ENCODE measurements at regions not wholly inside any gene's neighbourhood (a gene's known extent, or its start where the extent isn't known, plus 50 kb on each side); places are given as distances from the start of the nearest gene placed in this dataset.

- Histone ChIP-seq H3K4me3 (ENCODE audit: low read depth in 1 of 2, low read length in 2 of 2) (no peak overlapping the region), H3K27ac (ENCODE audit: low read depth in 2 of 2, low read length in 1 of 2) (no peak overlapping the region), H3K27me3 (ENCODE audit: control insufficient read depth in 1 of 2, insufficient read depth in 2 of 2, low read length in 2 of 2) (no peaks in the 10 kb centered on the region), H3K36me3 (ENCODE audit: control insufficient read depth in 2 of 2, insufficient read depth in 2 of 2, low read length in 1 of 2) (no peaks in the 10 kb centered on the region), H3K4me1 (ENCODE audit: control insufficient read depth in 2 of 2, insufficient read depth in 2 of 2, low read length in 1 of 2) (peaks cover 3 to 5% of the 10 kb centered on the region in 2 donors), H3K9me3 (ENCODE audit: control insufficient read depth in 2 of 2, insufficient read depth in 1 of 2, low read depth in 1 of 2, low read length in 1 of 2) (no peaks in the 10 kb centered on the region)
- WGBS, 2 donors, result 88 to 91% methylated on average over 24 of the region's 24 CpGs
Measured at GRCh38 chr6:170232186-170233002, 58.5 kb downstream of the DLL1 start.

- H3K36me3 ChIP-seq (ENCODE audit: control insufficient read depth in 2 of 2, insufficient read depth in 2 of 2, low read length in 1 of 2), result no peaks in the 10 kb centered on the region
- 76 to 79% methylated on average over 22 of the region's 22 CpGs for WGBS, 2 donors
- no peak overlapping the region for H3K4me3 ChIP-seq (ENCODE audit: low read depth in 1 of 2, low read length in 2 of 2)
- H3K27me3 ChIP-seq (ENCODE audit: control insufficient read depth in 1 of 2, insufficient read depth in 2 of 2, low read length in 2 of 2), result no peaks in the 10 kb centered on the region
- no peak overlapping the region for H3K27ac ChIP-seq (ENCODE audit: low read depth in 2 of 2, low read length in 1 of 2)
- H3K9me3 ChIP-seq (ENCODE audit: control insufficient read depth in 2 of 2, insufficient read depth in 1 of 2, low read depth in 1 of 2, low read length in 1 of 2), result no peaks in the 10 kb centered on the region
- peaks cover 4 to 7% of the 10 kb centered on the region in 2 donors for H3K4me1 ChIP-seq (ENCODE audit: control insufficient read depth in 2 of 2, insufficient read depth in 2 of 2, low read length in 1 of 2)
Measured at GRCh38 chr6:170231293-170232185, 59.3 kb downstream of the DLL1 start.

GRCh38 chr6:170230520-170231292 is 60.2 kb downstream of the DLL1 start:
- Histone ChIP-seq H3K9me3 (ENCODE audit: control insufficient read depth in 2 of 2, insufficient read depth in 1 of 2, low read depth in 1 of 2, low read length in 1 of 2) (no peaks in the 10 kb centered on the region), H3K4me1 (ENCODE audit: control insufficient read depth in 2 of 2, insufficient read depth in 2 of 2, low read length in 1 of 2) (peaks cover 7 to 10% of the 10 kb centered on the region in 2 donors), H3K36me3 (ENCODE audit: control insufficient read depth in 2 of 2, insufficient read depth in 2 of 2, low read length in 1 of 2) (no peaks in the 10 kb centered on the region), H3K27me3 (ENCODE audit: control insufficient read depth in 1 of 2, insufficient read depth in 2 of 2, low read length in 2 of 2) (no peaks in the 10 kb centered on the region), H3K4me3 (ENCODE audit: low read depth in 1 of 2, low read length in 2 of 2) (no peak overlapping the region), H3K27ac (ENCODE audit: low read depth in 2 of 2, low read length in 1 of 2) (no peak overlapping the region)
- 84 to 91% methylated on average over 19 of the region's 19 CpGs for WGBS, 2 donors

GRCh38 chr6:170229851-170230519 is 60.9 kb downstream of the DLL1 start:
- no peaks in the 10 kb centered on the region for H3K36me3 ChIP-seq (ENCODE audit: control insufficient read depth in 2 of 2, insufficient read depth in 2 of 2, low read length in 1 of 2)
- H3K27ac ChIP-seq (ENCODE audit: low read depth in 2 of 2, low read length in 1 of 2), result no peak overlapping the region
- no peaks in the 10 kb centered on the region for H3K27me3 ChIP-seq (ENCODE audit: control insufficient read depth in 1 of 2, insufficient read depth in 2 of 2, low read length in 2 of 2)
- 91 to 92% methylated on average over 25 of the region's 25 CpGs for WGBS, 2 donors
- H3K4me1 ChIP-seq (ENCODE audit: control insufficient read depth in 2 of 2, insufficient read depth in 2 of 2, low read length in 1 of 2), result peaks cover 7 to 14% of the 10 kb centered on the region in 2 donors
- no peak overlapping the region for H3K4me3 ChIP-seq (ENCODE audit: low read depth in 1 of 2, low read length in 2 of 2)
- H3K9me3 ChIP-seq (ENCODE audit: control insufficient read depth in 2 of 2, insufficient read depth in 1 of 2, low read depth in 1 of 2, low read length in 1 of 2), result no peaks in the 10 kb centered on the region

GRCh38 chr6:170229396-170229795 is 61.5 kb downstream of the DLL1 start:
- no peaks in the 10 kb centered on the region for H3K27me3 ChIP-seq (ENCODE audit: control insufficient read depth in 1 of 2, insufficient read depth in 2 of 2, low read length in 2 of 2)
- H3K4me1 ChIP-seq (ENCODE audit: control insufficient read depth in 2 of 2, insufficient read depth in 2 of 2, low read length in 1 of 2), result peaks cover 7 to 16% of the 10 kb centered on the region in 2 donors
- H3K27ac ChIP-seq (ENCODE audit: low read depth in 2 of 2, low read length in 1 of 2), result no peak overlapping the region
- H3K4me3 ChIP-seq (ENCODE audit: low read depth in 1 of 2, low read length in 2 of 2), result no peak overlapping the region
- no peaks in the 10 kb centered on the region for H3K36me3 ChIP-seq (ENCODE audit: control insufficient read depth in 2 of 2, insufficient read depth in 2 of 2, low read length in 1 of 2)
- H3K9me3 ChIP-seq (ENCODE audit: control insufficient read depth in 2 of 2, insufficient read depth in 1 of 2, low read depth in 1 of 2, low read length in 1 of 2), result no peaks in the 10 kb centered on the region
- WGBS, 2 donors, result 92 to 96% methylated on average over 15 of the region's 15 CpGs

GRCh38 chr6:170228946-170229310 is 62.0 kb downstream of the DLL1 start:
- 90 to 93% methylated on average over 14 of the region's 14 CpGs for WGBS, 2 donors
- H3K4me3 ChIP-seq (ENCODE audit: low read depth in 1 of 2, low read length in 2 of 2), result no peak overlapping the region
- no peak overlapping the region for H3K27ac ChIP-seq (ENCODE audit: low read depth in 2 of 2, low read length in 1 of 2)
- peaks cover 7 to 19% of the 10 kb centered on the region in 2 donors for H3K4me1 ChIP-seq (ENCODE audit: control insufficient read depth in 2 of 2, insufficient read depth in 2 of 2, low read length in 1 of 2)
- no peaks in the 10 kb centered on the region for H3K27me3 ChIP-seq (ENCODE audit: control insufficient read depth in 1 of 2, insufficient read depth in 2 of 2, low read length in 2 of 2)
- no peaks in the 10 kb centered on the region for H3K36me3 ChIP-seq (ENCODE audit: control insufficient read depth in 2 of 2, insufficient read depth in 2 of 2, low read length in 1 of 2)
- no peaks in the 10 kb centered on the region for H3K9me3 ChIP-seq (ENCODE audit: control insufficient read depth in 2 of 2, insufficient read depth in 1 of 2, low read depth in 1 of 2, low read length in 1 of 2)

- peaks cover 7 to 22% of the 10 kb centered on the region in 2 donors for H3K4me1 ChIP-seq (ENCODE audit: control insufficient read depth in 2 of 2, insufficient read depth in 2 of 2, low read length in 1 of 2)
- H3K27me3 ChIP-seq (ENCODE audit: control insufficient read depth in 1 of 2, insufficient read depth in 2 of 2, low read length in 2 of 2), result no peaks in the 10 kb centered on the region
- no peaks in the 10 kb centered on the region for H3K9me3 ChIP-seq (ENCODE audit: control insufficient read depth in 2 of 2, insufficient read depth in 1 of 2, low read depth in 1 of 2, low read length in 1 of 2)
- 79 to 87% methylated on average over 23 to 24 of the region's 24 CpGs for WGBS, 2 donors
- H3K4me3 ChIP-seq (ENCODE audit: low read depth in 1 of 2, low read length in 2 of 2), result no peak overlapping the region
- no peak overlapping the region for H3K27ac ChIP-seq (ENCODE audit: low read depth in 2 of 2, low read length in 1 of 2)
- H3K36me3 ChIP-seq (ENCODE audit: control insufficient read depth in 2 of 2, insufficient read depth in 2 of 2, low read length in 1 of 2), result no peaks in the 10 kb centered on the region
Measured at GRCh38 chr6:170227996-170228945, 62.6 kb downstream of the DLL1 start.

- Histone ChIP-seq H3K27ac (ENCODE audit: low read depth in 2 of 2, low read length in 1 of 2) (no peak overlapping the region), H3K27me3 (ENCODE audit: control insufficient read depth in 1 of 2, insufficient read depth in 2 of 2, low read length in 2 of 2) (no peaks in the 10 kb centered on the region), H3K36me3 (ENCODE audit: control insufficient read depth in 2 of 2, insufficient read depth in 2 of 2, low read length in 1 of 2) (no peaks in the 10 kb centered on the region), H3K9me3 (ENCODE audit: control insufficient read depth in 2 of 2, insufficient read depth in 1 of 2, low read depth in 1 of 2, low read length in 1 of 2) (no peaks in the 10 kb centered on the region), H3K4me1 (ENCODE audit: control insufficient read depth in 2 of 2, insufficient read depth in 2 of 2, low read length in 1 of 2) (peaks cover 7 to 28% of the 10 kb centered on the region in 2 donors), H3K4me3 (ENCODE audit: low read depth in 1 of 2, low read length in 2 of 2) (no peak overlapping the region)
- 60 to 70% methylated on average over 14 of the region's 14 CpGs for WGBS, 2 donors
Measured at GRCh38 chr6:170227521-170227983, 63.3 kb downstream of the DLL1 start.

Measured in esophagus (tissue), 2 donors.